IMR-90 (cell line): ENCODE measurements at regions not wholly inside any gene's neighbourhood (a gene's known extent, or its start where the extent isn't known, plus 50 kb on each side); places are given as distances from the start of the nearest gene placed in this dataset.

Experiments used
- ATAC-seq: fragments of 200-7000 bp; cut with Tn5 transposase; 2 replicates; pipeline ENCODE4 v1.9.1; 2020; ENCODE audit warnings: low read depth, mild to moderate bottlenecking, moderate library complexity
- BruUV-seq: library from RNA; stranded (reverse); fragments of 400-500 nt; replicated peaks from 2 replicates; lab custom pipeline; 2021; lab: Mats Ljungman, UMichigan
- CTCF ChIA-PET: fragments of 300-600 bp; formaldehyde crosslinking; extraction: SDS; loops from one replicate; lab custom pipeline; 2021; ENCODE audit warnings: antibody characterized with exemption; lab: Yijun Ruan, JAX
- POLR2A ChIA-PET: fragments of 300-600 bp; sonication (Branson Sonifier 250); formaldehyde crosslinking; loops from one replicate; lab custom pipeline; 2022; ENCODE audit warnings: antibody characterized with exemption; ENCODE audit not compliant: unreplicated experiment; lab: Charles Lee
- DNase-seq: peaks from one replicate; pipeline ENCODE4 v3.0.0; 2013
- H2AFZ ChIP-seq: replicated peaks from 2 replicates; pipeline ENCODE3; 2013; ENCODE audit warnings: low read length, mild to moderate bottlenecking; ENCODE audit not compliant: poor library complexity
- H2AK5ac ChIP-seq: 2 replicates; pipeline ENCODE4 v1.6.1; 2013; ENCODE audit warnings: low read depth, low read length, inconsistent platforms
- H2AK9ac ChIP-seq: replicated peaks from 2 replicates; pipeline ENCODE3; 2013; ENCODE audit warnings: mild to moderate bottlenecking, low read depth, low read length, moderate library complexity; ENCODE audit not compliant: poor library complexity
- H2BK120ac ChIP-seq: 2 replicates; pipeline ENCODE4 v1.6.1; 2013; ENCODE audit warnings: low read depth, low read length, inconsistent platforms
- H2BK15ac ChIP-seq: 3 replicates; pipeline ENCODE4 v1.6.1; 2013; ENCODE audit warnings: low read depth, low read length, inconsistent platforms
- H2BK20ac ChIP-seq: 2 replicates; pipeline ENCODE4 v1.6.1; 2013; ENCODE audit warnings: low read depth, mild to moderate bottlenecking, inconsistent platforms, low read length, moderate library complexity
- H2BK5ac ChIP-seq: 2 replicates; pipeline ENCODE4 v1.6.1; 2013; ENCODE audit warnings: mild to moderate bottlenecking, low read depth, low read length, inconsistent platforms; ENCODE audit not compliant: poor library complexity, severe bottlenecking
- H3K14ac ChIP-seq: replicated peaks from 2 replicates; pipeline ENCODE4 v1.6.1; 2013; ENCODE audit warnings: low read depth, low read length, inconsistent platforms
- H3K18ac ChIP-seq: 2 replicates; pipeline ENCODE4 v1.6.1; 2013; ENCODE audit warnings: low read depth, low read length, control low read depth
- H3K23ac ChIP-seq: 2 replicates; pipeline ENCODE4 v1.6.1; 2013; ENCODE audit warnings: low read depth, low read length, inconsistent platforms
- H3K27ac ChIP-seq: 2 replicates; pipeline ENCODE4 v1.5.1; 2013; ENCODE audit warnings: mild to moderate bottlenecking, control low read depth, low read length; ENCODE audit not compliant: insufficient read depth
- H3K27me3 ChIP-seq: 2 replicates; pipeline ENCODE4 v1.6.1; 2013; ENCODE audit warnings: low read length; ENCODE audit not compliant: control insufficient read depth, insufficient read depth
- H3K36me3 ChIP-seq: 2 replicates; pipeline ENCODE4 v1.6.1; 2013; ENCODE audit warnings: low read length, mixed read lengths; ENCODE audit not compliant: control insufficient read depth, insufficient read depth
- H3K4ac ChIP-seq: 2 replicates; pipeline ENCODE4 v1.6.1; 2013; ENCODE audit warnings: low read depth, low read length, inconsistent platforms
- H3K4me1 ChIP-seq: 2 replicates; pipeline ENCODE4 v1.6.1; 2013; ENCODE audit warnings: low read length, mixed read lengths; ENCODE audit not compliant: control insufficient read depth, insufficient read depth
- H3K4me2 ChIP-seq: 2 replicates; pipeline ENCODE4 v1.6.1; 2013; ENCODE audit warnings: low read depth, mild to moderate bottlenecking, control low read depth, low read length, moderate library complexity
- H3K4me3 ChIP-seq: 2 replicates; pipeline ENCODE4 v1.5.1; 2013; ENCODE audit warnings: low read depth, mild to moderate bottlenecking, control low read depth, low read length, moderate library complexity; ENCODE audit not compliant: insufficient read depth
- H3K56ac ChIP-seq: 2 replicates; pipeline ENCODE4 v1.6.1; 2013; ENCODE audit warnings: low read length, inconsistent platforms; ENCODE audit not compliant: insufficient read depth; ENCODE audit errors: extremely low read depth
- H3K79me1 ChIP-seq, 2 experiments: 2 replicates each; pipeline ENCODE4 v1.6.1; 2013; ENCODE audit warnings: low read length in 2 of 2, inconsistent platforms in 1 of 2, low read depth in 1 of 2
- H3K9ac ChIP-seq: 2 replicates; pipeline ENCODE4 v1.6.1; 2013; ENCODE audit warnings: low read depth, low read length, control low read depth
- H3K9me1 ChIP-seq: 2 replicates; pipeline ENCODE4 v1.6.1; 2013; ENCODE audit warnings: low read length, inconsistent platforms; ENCODE audit not compliant: insufficient read depth
- H3K9me3 ChIP-seq: 2 replicates; pipeline ENCODE4 v1.6.1; 2013; ENCODE audit warnings: low read length; ENCODE audit not compliant: control insufficient read depth, insufficient read depth
- H4K20me1 ChIP-seq: 2 replicates; pipeline ENCODE4 v1.6.1; 2013; ENCODE audit warnings: low read length, inconsistent platforms; ENCODE audit not compliant: insufficient read depth
- H4K5ac ChIP-seq: 2 replicates; pipeline ENCODE4 v1.6.1; 2013; ENCODE audit warnings: mild to moderate bottlenecking, low read depth, low read length, control low read depth
- H4K8ac ChIP-seq, 2 experiments: 2 replicates each; pipeline ENCODE4 v1.6.1; 2013; ENCODE audit warnings: low read depth in 2 of 2, low read length in 2 of 2, control low read depth in 1 of 2, inconsistent platforms in 1 of 2
- H4K91ac ChIP-seq: 2 replicates; pipeline ENCODE4 v1.6.1; 2013; ENCODE audit warnings: low read depth, low read length, inconsistent platforms; ENCODE audit not compliant: insufficient read depth
- CHD1 ChIP-seq: IDR thresholded peaks from 2 replicates; pipeline ENCODE4 v1.6.1; 2012; ENCODE audit warnings: low read depth, low read length, improper control_type of control experiment
- RAD21 ChIP-seq: IDR thresholded peaks from 2 replicates; pipeline ENCODE4 v1.6.1; 2012; ENCODE audit warnings: low read length, improper control_type of control experiment
- WGBS, 2 experiments: methylation state at CpG; one replicate each; pipeline versions ENCODE4 v1.1.5 to v1.1.7; 2013; ENCODE audit warnings: missing lambda C conversion rate in 2 of 2; ENCODE audit not compliant: insufficient read length in 1 of 2; ENCODE audit errors: extremely low coverage in 2 of 2; 5-methylcytosine and 5-hydroxymethylcytosine counted together
- dilution Hi-C: fragments of 300-500 bp; cut with HindIII; formaldehyde crosslinking; loops from one replicate; pipeline ENCODE4 v1.14.3; 2018; ENCODE audit warnings: low sequenced_read_pairs; ENCODE audit not compliant: unreplicated experiment
- in situ Hi-C: fragments of 300-500 bp; cut with MboI; formaldehyde crosslinking; loops from 3 replicates; pipeline ENCODE4 v1.14.3; 2019; ENCODE audit warnings: low sequenced_read_pairs, inconsistent platforms, mixed read lengths
- intact Hi-C: fragments of 100-400 bp; cut with micrococcal nuclease; formaldehyde crosslinking; loops from 2 replicates; pipeline ENCODE4 v1.10.0; 2022

GRCh38 chr13:111616203-111616602, 295.8 kb downstream of the TEX29 start:
- no peak overlapping the region for H3K27ac ChIP-seq
- H3K36me3 ChIP-seq: no peaks in the 10 kb centered on the region
- no peak overlapping the region for H3K56ac ChIP-seq
- H3K18ac ChIP-seq: no peak overlapping the region
- no peaks in the 10 kb centered on the region for H3K9me1 ChIP-seq
- no peak overlapping the region for H2AK5ac ChIP-seq
- H2BK20ac ChIP-seq: no peak overlapping the region
- intact Hi-C loops (no loop called here), in situ Hi-C loops (no loop called here), dilution Hi-C loops (no loop called here)
- no peak for DNase-seq
- no peak overlapping the region for H3K23ac ChIP-seq
- POLR2A ChIA-PET: no interaction called here
- no peak overlapping the region for H2BK15ac ChIP-seq
- H2BK120ac ChIP-seq: no peak overlapping the region
- no peaks in the 10 kb centered on the region for H3K27me3 ChIP-seq
- no peak overlapping the region for H3K4me3 ChIP-seq
- CTCF ChIA-PET: interaction anchor here (0.6 kb wide), 1 partner anchor 9 kb away, joined by 3 read pairs; no protein-coding TSS in a partner anchor
- WGBS, 2 experiments: 68% methylated on average over 4 of the region's 11 CpGs; no CpG with 5 or more reads in 1 of the 2 experiments
- H4K91ac ChIP-seq: no peak overlapping the region
- H4K8ac ChIP-seq: no peak overlapping the region
- TF ChIP-seq CHD1 (no peak), RAD21 (no peak)
- no peaks in the 10 kb centered on the region for H3K4me1 ChIP-seq
- H4K5ac ChIP-seq: no peak overlapping the region
- peaks cover 30% of the 10 kb centered on the region for H3K9me3 ChIP-seq
- H2AK9ac ChIP-seq: no peak overlapping the region
- no peak for ATAC-seq
- BruUV-seq: no TSS peak
- H3K9ac ChIP-seq: no peak overlapping the region
- H3K79me1 ChIP-seq: no peaks in the 10 kb centered on the region
- no peak overlapping the region for H3K14ac ChIP-seq
- H4K20me1 ChIP-seq: no peaks in the 10 kb centered on the region
- no peak overlapping the region for H2BK5ac ChIP-seq
- no peak overlapping the region for H3K4me2 ChIP-seq
- H2AFZ ChIP-seq: no peak overlapping the region
- H3K4ac ChIP-seq: no peak overlapping the region
